Endometrium (tissue), 2 donors: ENCODE measurements at regions not wholly inside any gene's neighbourhood (a gene's known extent, or its start where the extent isn't known, plus 50 kb on each side); places are given as distances from the start of the nearest gene placed in this dataset.
"Not testable (repeated sequence)": the region's sequence is repeated elsewhere in the genome, so short reads cannot be mapped to it uniquely, and the experiment has no call there.

ENCODE experiments used
- FAIRE-seq: peaks from 2 replicates; lab custom pipeline; 2012; peaks lifted over from hg19 to GRCh38; lab: Jason Lieb, UNC
- donor health status: control.
- donor health status: control.

- FAIRE-seq = no peak
Measured at GRCh38 chr22:47367993-47368945, 605.8 kb downstream of the TBC1D22A start.

- FAIRE-seq = no peak
Measured at GRCh38 chr22:47367107-47367690, 604.7 kb downstream of the TBC1D22A start.

- no peak for FAIRE-seq
Measured at GRCh38 chr22:47366026-47366767, 603.7 kb downstream of the TBC1D22A start.

- no peak for FAIRE-seq
Measured at GRCh38 chr22:47361247-47361646, 598.8 kb downstream of the TBC1D22A start.

- no peak for FAIRE-seq
Measured at GRCh38 chr22:47357493-47357892, 595.0 kb downstream of the TBC1D22A start.

GRCh38 chr22:47357086-47357485, 594.6 kb downstream of the TBC1D22A start:
- no peak for FAIRE-seq

- FAIRE-seq = no peak
Measured at GRCh38 chr22:47356511-47357011, 594.1 kb downstream of the TBC1D22A start.

- FAIRE-seq = no peak
Measured at GRCh38 chr22:47355776-47356510, 593.5 kb downstream of the TBC1D22A start.

GRCh38 chr22:47355388-47355725, 592.9 kb downstream of the TBC1D22A start:
- FAIRE-seq = no peak

- no peak for FAIRE-seq
Measured at GRCh38 chr22:47354668-47355387, 592.4 kb downstream of the TBC1D22A start.

GRCh38 chr22:47352920-47353700, 590.7 kb downstream of the TBC1D22A start:
- FAIRE-seq = no peak

GRCh38 chr22:47351836-47352579, 589.6 kb downstream of the TBC1D22A start:
- FAIRE-seq = no peak

GRCh38 chr22:47346287-47346686, 583.8 kb downstream of the TBC1D22A start:
- not testable (repeated sequence) for FAIRE-seq

- FAIRE-seq = no peak
Measured at GRCh38 chr22:47345025-47345424, 582.6 kb downstream of the TBC1D22A start.

GRCh38 chr22:47344414-47344813, 582.0 kb downstream of the TBC1D22A start:
- FAIRE-seq = no peak

GRCh38 chr22:47343611-47344010, 581.2 kb downstream of the TBC1D22A start:
- FAIRE-seq = no peak

GRCh38 chr22:47342446-47342845, 580.0 kb downstream of the TBC1D22A start:
- no peak for FAIRE-seq

- no peak for FAIRE-seq
Measured at GRCh38 chr22:47341464-47341863, 579.0 kb downstream of the TBC1D22A start.

GRCh38 chr22:47340851-47341436, 578.5 kb downstream of the TBC1D22A start:
- no peak for FAIRE-seq
